ENCODE measurements at regions not wholly inside any gene's neighbourhood (a gene's known extent, or its start where the extent isn't known, plus 50 kb on each side); places are given as distances from the start of the nearest gene placed in this dataset.

- no peak for DNase-seq
These were observed 73.6 kb upstream of the CAST start for GRCh38 chr5:96588539-96588938.

GRCh38 chr5:96590796-96591195, 71.4 kb upstream of the CAST start:
- no peak for DNase-seq

- DNase-seq: no peak
These were observed 66.7 kb upstream of the CAST start for GRCh38 chr5:96595300-96596090.

GRCh38 chr5:96597438-96598020, 64.6 kb upstream of the CAST start:
- no peak for DNase-seq

GRCh38 chr5:96601200-96601599, 61.0 kb upstream of the CAST start:
- DNase-seq: no peak

GRCh38 chr5:96601715-96602244, 60.4 kb upstream of the CAST start:
- DNase-seq: peak in 19 of 51 donors; percentile 1 to 58 (median 16)

- DNase-seq: no peak
These were observed 59.4 kb upstream of the CAST start for GRCh38 chr5:96602776-96603175.

- DNase-seq: no peak
These were observed 56.9 kb upstream of the CAST start for GRCh38 chr5:96605144-96605837.

GRCh38 chr5:96609369-96609768, 52.8 kb upstream of the CAST start:
- DNase-seq: no peak

- no peak for DNase-seq
These were observed 51.4 kb upstream of the CAST start for GRCh38 chr5:96610747-96611146.

GRCh38 chr5:96611946-96612345, 50.2 kb upstream of the CAST start:
- DNase-seq: no peak
